GM13976 (cell line): ENCODE measurements at regions not wholly inside any gene's neighbourhood (a gene's known extent, or its start where the extent isn't known, plus 50 kb on each side); places are given as distances from the start of the nearest gene placed in this dataset.

Experiments used
- DNase-seq: peaks from one replicate; pipeline ENCODE4 v3.0.0; 2012; ENCODE audit warnings: low spot score
- CTCF ChIP-seq: IDR thresholded peaks from 2 replicates; pipeline ENCODE4 v1.5.1; 2012; ENCODE audit warnings: borderline replicate concordance, mild to moderate bottlenecking; ENCODE audit not compliant: insufficient read depth; ENCODE audit errors: extremely low read depth, missing control alignments, control extremely low read depth
- in situ Hi-C: fragments of 300-500 bp; cut with MboI; formaldehyde crosslinking; loops from one replicate; pipeline ENCODE4 v1.12.0; 2022; ENCODE audit warnings: low sequenced_read_pairs, mixed read lengths, inconsistent platforms; ENCODE audit not compliant: unreplicated experiment

DNA sequence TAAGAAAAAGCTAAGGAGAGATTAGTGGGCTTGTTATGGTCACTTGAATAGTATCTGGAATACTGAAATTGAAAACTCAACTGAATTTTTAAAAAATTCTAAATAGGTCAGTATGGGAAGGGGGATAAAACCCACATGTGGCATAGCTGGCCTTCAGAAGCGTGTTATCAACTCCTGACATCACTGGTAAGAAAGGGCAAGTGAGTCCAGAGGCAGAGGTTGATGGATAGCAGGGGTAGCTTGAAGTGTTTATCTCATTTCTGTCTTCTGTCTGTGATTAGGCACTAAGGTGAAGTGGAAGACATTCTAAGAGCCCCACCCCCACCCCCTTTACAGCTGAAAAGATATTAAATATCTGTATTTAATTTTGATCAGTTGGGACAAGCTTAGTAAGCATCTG lies 261.4 kb upstream of the TMTC1 start:
- in situ Hi-C loops: no loop called here
- DNase-seq: no peak
- TF ChIP-seq CTCF: no peak

- no peak for DNase-seq
- in situ Hi-C loops: no loop called here
Measured at GRCh38 chr12:30044206-30044605, 260.5 kb upstream of the TMTC1 start.

GRCh38 chr12:30043151-30043847 lies 259.6 kb upstream of the TMTC1 start:
- TF ChIP-seq CTCF: no peak
- in situ Hi-C loops: no loop called here

More at GRCh38 chr12:30044206-30044605, 260.5 kb upstream of the TMTC1 start:
- no peak for TF ChIP-seq CTCF

GRCh38 chr12:30041096-30041495 lies 257.4 kb upstream of the TMTC1 start:
- in situ Hi-C loops: no loop called here
- DNase-seq: no peak
- no peak for TF ChIP-seq CTCF

More at GRCh38 chr12:30043151-30043847, 259.6 kb upstream of the TMTC1 start:
- no peak for DNase-seq

DNA sequence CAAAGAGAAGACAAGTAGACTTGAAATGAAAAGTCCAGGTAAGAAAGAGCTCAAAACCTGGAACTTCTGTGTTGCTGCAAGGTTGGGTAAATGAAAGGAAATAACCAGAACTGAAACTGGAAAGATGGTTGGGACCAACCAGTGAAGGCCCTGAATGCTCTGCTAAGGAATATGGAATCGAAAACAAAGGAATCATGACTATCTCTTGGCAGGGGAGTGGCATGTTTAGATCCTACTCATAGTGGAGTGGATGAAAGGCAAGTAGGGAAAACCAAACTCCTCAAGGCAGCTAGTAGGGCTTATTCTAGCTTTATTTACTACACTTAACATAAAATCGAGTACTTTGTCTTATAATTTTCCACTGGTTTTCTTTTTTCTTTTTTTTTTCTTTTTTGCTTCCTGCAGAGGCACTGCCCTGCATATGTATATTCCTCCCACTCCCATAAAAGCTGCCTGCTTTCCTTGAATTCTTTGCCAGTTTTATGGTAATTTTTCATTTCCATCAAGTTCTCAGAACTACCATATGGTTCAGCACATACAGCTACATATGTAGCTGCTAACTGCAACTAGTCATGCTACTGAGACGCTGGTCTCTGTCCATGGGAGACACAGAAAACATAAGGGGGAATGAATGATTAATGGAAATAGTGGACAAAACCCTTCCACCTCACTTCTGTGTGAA lies 247.1 kb upstream of the TMTC1 start:
- in situ Hi-C loops: no loop called here
- DNase-seq: no peak
- TF ChIP-seq CTCF: no peak

- DNase-seq: no peak
- TF ChIP-seq CTCF: no peak
- in situ Hi-C loops: no loop called here
Measured at GRCh38 chr12:30026621-30027234, 243.0 kb upstream of the TMTC1 start.
